ENCODE measurements at regions not wholly inside any gene's neighbourhood (a gene's known extent, or its start where the extent isn't known, plus 50 kb on each side); places are given as distances from the start of the nearest gene placed in this dataset.

GRCh38 chr3:109713288-109713687 is 375.9 kb upstream of the DPPA4 start:
- H3K27me3 ChIP-seq (ENCODE audit: insufficient read depth, low read depth, low read length), result no peaks in the 10 kb centered on the region
- TF ChIP-seq RAD21 (conservative IDR thresholded peaks at IDR 0.05), result no peak
- no peak for TF ChIP-seq REST (IDR thresholded peaks at IDR 0.05; ENCODE audit: borderline replicate concordance)
- TF ChIP-seq TAF1 (IDR thresholded peaks at IDR 0.05; ENCODE audit: low read depth), result no peak
- TF ChIP-seq EP300 (conservative IDR thresholded peaks at IDR 0.05; ENCODE audit: poor library complexity, severe bottlenecking), result no peak
- no peak for TF ChIP-seq POLR2AphosphoS5 (IDR thresholded peaks at IDR 0.05)
- TF ChIP-seq SMC3 (conservative IDR thresholded peaks at IDR 0.05; ENCODE audit: poor library complexity), result no peak
- no peak for TF ChIP-seq CTCF (IDR thresholded peaks at IDR 0.05; ENCODE audit: poor library complexity, severe bottlenecking)
- no peak for TF ChIP-seq MXI1 (conservative IDR thresholded peaks at IDR 0.05; ENCODE audit: poor library complexity, severe bottlenecking)
- TF ChIP-seq EZH2 (IDR thresholded peaks at IDR 0.05; ENCODE audit: borderline replicate concordance, insufficient read depth, low read length, poor library complexity, severe bottlenecking), result no peak
- H3K27ac ChIP-seq (ENCODE audit: low read length), result no peak overlapping the region

GRCh38 chr3:109715707-109716106 is 378.4 kb upstream of the DPPA4 start:
- Histone ChIP-seq H3K27ac (ENCODE audit: low read length) (no peak overlapping the region), H2AFZ (ENCODE audit: low read depth, low read length) (no peak overlapping the region), H3K4me2 (ENCODE audit: low read length) (no peak overlapping the region), H3K79me2 (replicated peaks; ENCODE audit: insufficient read depth, low read length) (no peaks in the 10 kb centered on the region), H3K4me3 (ENCODE audit: low read length) (no peak overlapping the region), H3K9me2 (ENCODE audit: insufficient read depth, low read length) (no peaks in the 10 kb centered on the region), H3K36me3 (ENCODE audit: insufficient read depth, low read length) (no peaks in the 10 kb centered on the region), H3F3A (ENCODE audit: insufficient read depth, low read length, poor library complexity, severe bottlenecking) (no peaks in the 10 kb centered on the region), H3K27me3 (ENCODE audit: insufficient read depth, low read depth, low read length) (no peaks in the 10 kb centered on the region), H3K9ac (ENCODE audit: low read length) (no peak overlapping the region), H4K20me1 (ENCODE audit: insufficient read depth) (no peaks in the 10 kb centered on the region), H3K9me3 (ENCODE audit: low read length) (no peaks in the 10 kb centered on the region)
- TF ChIP-seq EZH2 (IDR thresholded peaks at IDR 0.05; ENCODE audit: borderline replicate concordance, insufficient read depth, low read length, poor library complexity, severe bottlenecking), result no peak
- no peak for TF ChIP-seq EP300 (conservative IDR thresholded peaks at IDR 0.05; ENCODE audit: poor library complexity, severe bottlenecking)
- no peak for TF ChIP-seq CTCF (IDR thresholded peaks at IDR 0.05; ENCODE audit: poor library complexity, severe bottlenecking)
- TF ChIP-seq RAD21 (conservative IDR thresholded peaks at IDR 0.05), result no peak
- no peak for TF ChIP-seq SMC3 (conservative IDR thresholded peaks at IDR 0.05; ENCODE audit: poor library complexity)
- no peak for TF ChIP-seq POLR2AphosphoS5 (IDR thresholded peaks at IDR 0.05)
- TF ChIP-seq TAF1 (IDR thresholded peaks at IDR 0.05; ENCODE audit: low read depth), result no peak
- no peak for TF ChIP-seq REST (IDR thresholded peaks at IDR 0.05; ENCODE audit: borderline replicate concordance)
- TF ChIP-seq MXI1 (conservative IDR thresholded peaks at IDR 0.05; ENCODE audit: poor library complexity, severe bottlenecking), result no peak

More at GRCh38 chr3:109713288-109713687, 375.9 kb upstream of the DPPA4 start:
- H3K9ac ChIP-seq (ENCODE audit: low read length), result no peak overlapping the region
- no peak overlapping the region for H3K4me3 ChIP-seq (ENCODE audit: low read length)
- H3K9me2 ChIP-seq (ENCODE audit: insufficient read depth, low read length), result no peaks in the 10 kb centered on the region
- no peaks in the 10 kb centered on the region for H4K20me1 ChIP-seq (ENCODE audit: insufficient read depth)
- no peak overlapping the region for H2AFZ ChIP-seq (ENCODE audit: low read depth, low read length)
- no peaks in the 10 kb centered on the region for H3K79me2 ChIP-seq (replicated peaks; ENCODE audit: insufficient read depth, low read length)
- H3F3A ChIP-seq (ENCODE audit: insufficient read depth, low read length, poor library complexity, severe bottlenecking), result no peaks in the 10 kb centered on the region
- no peaks in the 10 kb centered on the region for H3K9me3 ChIP-seq (ENCODE audit: low read length)
- no peaks in the 10 kb centered on the region for H3K36me3 ChIP-seq (ENCODE audit: insufficient read depth, low read length)
- no peak overlapping the region for H3K4me2 ChIP-seq (ENCODE audit: low read length)
